IPS-18a (cell line): ENCODE measurements at regions not wholly inside any gene's neighbourhood (a gene's known extent, or its start where the extent isn't known, plus 50 kb on each side); places are given as distances from the start of the nearest gene placed in this dataset.

Source experiments
- H3K27ac ChIP-seq: one replicate; pipeline ENCODE4 v1.5.1; 2013; ENCODE audit warnings: low read length
- H3K27me3 ChIP-seq: one replicate; pipeline ENCODE4 v1.6.1; 2013; ENCODE audit warnings: mild to moderate bottlenecking, low read length; ENCODE audit not compliant: control insufficient read depth, insufficient read depth
- H3K36me3 ChIP-seq: one replicate; pipeline ENCODE4 v1.6.1; 2013; ENCODE audit warnings: low read depth, low read length; ENCODE audit not compliant: control insufficient read depth
- H3K4me1 ChIP-seq: one replicate; pipeline ENCODE4 v1.6.1; 2013; ENCODE audit warnings: low read depth, low read length; ENCODE audit not compliant: control insufficient read depth
- H3K4me3 ChIP-seq: one replicate; pipeline ENCODE4 v1.5.1; 2013; ENCODE audit warnings: low read length
- H3K9ac ChIP-seq: one replicate; pipeline ENCODE4 v1.6.1; 2013; ENCODE audit warnings: mild to moderate bottlenecking, low read length, moderate library complexity
- H3K9me3 ChIP-seq: one replicate; pipeline ENCODE4 v1.6.1; 2013; ENCODE audit warnings: low read depth, low read length; ENCODE audit not compliant: control insufficient read depth

GRCh38 chr2:128368437-128369107 is 49.9 kb upstream of the HS6ST1 start:
- no peaks in the 10 kb centered on the region for H3K9me3 ChIP-seq
- no peaks in the 10 kb centered on the region for H3K36me3 ChIP-seq
- no peak overlapping the region for H3K27ac ChIP-seq
- H3K4me1 ChIP-seq, result peaks cover 15% of the 10 kb centered on the region
- no peak overlapping the region for H3K9ac ChIP-seq
- H3K27me3 ChIP-seq, result no peaks in the 10 kb centered on the region
- no peak overlapping the region for H3K4me3 ChIP-seq

GRCh38 chr2:128369108-128369555 is 50.5 kb upstream of the HS6ST1 start:
- Histone ChIP-seq H3K9me3 (no peaks in the 10 kb centered on the region), H3K27ac (no peak overlapping the region), H3K36me3 (no peaks in the 10 kb centered on the region), H3K4me3 (no peak overlapping the region), H3K9ac (no peak overlapping the region), H3K27me3 (no peaks in the 10 kb centered on the region), H3K4me1 (peaks cover 10% of the 10 kb centered on the region)

- no peaks in the 10 kb centered on the region for H3K36me3 ChIP-seq
- H3K4me1 ChIP-seq, result peaks cover 10% of the 10 kb centered on the region
- H3K27ac ChIP-seq, result no peak overlapping the region
- H3K27me3 ChIP-seq, result no peaks in the 10 kb centered on the region
- no peak overlapping the region for H3K4me3 ChIP-seq
- H3K9ac ChIP-seq, result no peak overlapping the region
- H3K9me3 ChIP-seq, result no peaks in the 10 kb centered on the region
Observed at GRCh38 chr2:128369602-128370467, 51.2 kb upstream of the HS6ST1 start.

GRCh38 chr2:128370468-128371247 is 52.0 kb upstream of the HS6ST1 start:
- Histone ChIP-seq H3K9me3 (no peaks in the 10 kb centered on the region), H3K9ac (no peak overlapping the region), H3K4me3 (no peak overlapping the region), H3K27ac (no peak overlapping the region), H3K4me1 (peaks cover 10% of the 10 kb centered on the region), H3K36me3 (no peaks in the 10 kb centered on the region), H3K27me3 (no peaks in the 10 kb centered on the region)

GRCh38 chr2:128371248-128371630 is 52.6 kb upstream of the HS6ST1 start:
- no peaks in the 10 kb centered on the region for H3K36me3 ChIP-seq
- H3K9ac ChIP-seq, result no peak overlapping the region
- H3K27me3 ChIP-seq, result no peaks in the 10 kb centered on the region
- peaks cover 10% of the 10 kb centered on the region for H3K4me1 ChIP-seq
- no peaks in the 10 kb centered on the region for H3K9me3 ChIP-seq
- no peak overlapping the region for H3K27ac ChIP-seq
- no peak overlapping the region for H3K4me3 ChIP-seq

- H3K4me1 ChIP-seq, result peaks cover 10% of the 10 kb centered on the region
- H3K27ac ChIP-seq, result no peak overlapping the region
Observed at GRCh38 chr2:128371648-128372345, 53.1 kb upstream of the HS6ST1 start.

GRCh38 chr2:128372621-128373341 is 54.1 kb upstream of the HS6ST1 start:
- H3K4me1 ChIP-seq, result peaks cover 10% of the 10 kb centered on the region
- H3K27ac ChIP-seq, result no peak overlapping the region
- H3K9ac ChIP-seq, result no peak overlapping the region

More at GRCh38 chr2:128371648-128372345, 53.1 kb upstream of the HS6ST1 start:
- H3K9ac ChIP-seq, result no peak overlapping the region
- H3K4me3 ChIP-seq, result no peak overlapping the region
- H3K36me3 ChIP-seq, result no peaks in the 10 kb centered on the region
- peaks cover 4% of the 10 kb centered on the region for H3K27me3 ChIP-seq
- no peaks in the 10 kb centered on the region for H3K9me3 ChIP-seq

GRCh38 chr2:128373451-128374000 is 54.9 kb upstream of the HS6ST1 start:
- Histone ChIP-seq H3K36me3 (no peaks in the 10 kb centered on the region), H3K27ac (no peak overlapping the region), H3K4me1 (peaks cover 10% of the 10 kb centered on the region), H3K9me3 (no peaks in the 10 kb centered on the region), H3K4me3 (no peak overlapping the region), H3K27me3 (peaks cover 6% of the 10 kb centered on the region), H3K9ac (no peak overlapping the region)

More at GRCh38 chr2:128372621-128373341, 54.1 kb upstream of the HS6ST1 start:
- H3K9me3 ChIP-seq, result no peaks in the 10 kb centered on the region
- H3K4me3 ChIP-seq, result no peak overlapping the region
- H3K36me3 ChIP-seq, result no peaks in the 10 kb centered on the region
- H3K27me3 ChIP-seq, result peaks cover 6% of the 10 kb centered on the region

GRCh38 chr2:128374001-128374710 is 55.5 kb upstream of the HS6ST1 start:
- no peaks in the 10 kb centered on the region for H3K36me3 ChIP-seq

More at GRCh38 chr2:128374001-128374710, 55.5 kb upstream of the HS6ST1 start:
- H3K4me3 ChIP-seq, result no peak overlapping the region
- H3K27me3 ChIP-seq, result peaks cover 6% of the 10 kb centered on the region
- no peak overlapping the region for H3K9ac ChIP-seq
- no peak overlapping the region for H3K27ac ChIP-seq
- peaks cover 15% of the 10 kb centered on the region for H3K4me1 ChIP-seq
- H3K9me3 ChIP-seq, result no peaks in the 10 kb centered on the region
